Mammary epithelial cell (primary cell): ENCODE measurements at regions not wholly inside any gene's neighbourhood (a gene's known extent, or its start where the extent isn't known, plus 50 kb on each side); places are given as distances from the start of the nearest gene placed in this dataset.

Source experiments
- EZH2 ChIP-seq: IDR thresholded peaks from 2 replicates; pipeline ENCODE4 v1.6.1; 2012; ENCODE audit warnings: low read length, inconsistent platforms, borderline replicate concordance
- TF ChIP-seq, protein P1 (sequence below), 2 donors: IDR thresholded peaks in 1 of 2; conservative IDR thresholded peaks in 1 of 2; 2 replicates each; pipeline ENCODE4 v1.5.1; 2011 to 2012; ENCODE audit warnings: inconsistent platforms in 2 of 2, low read length in 2 of 2, mild to moderate bottlenecking in 2 of 2, control low read depth in 1 of 2, low read depth in 1 of 2; ENCODE audit not compliant: insufficient read depth in 1 of 2; ENCODE audit errors: extremely low read depth in 1 of 2

- TF ChIP-seq, protein P1, sequence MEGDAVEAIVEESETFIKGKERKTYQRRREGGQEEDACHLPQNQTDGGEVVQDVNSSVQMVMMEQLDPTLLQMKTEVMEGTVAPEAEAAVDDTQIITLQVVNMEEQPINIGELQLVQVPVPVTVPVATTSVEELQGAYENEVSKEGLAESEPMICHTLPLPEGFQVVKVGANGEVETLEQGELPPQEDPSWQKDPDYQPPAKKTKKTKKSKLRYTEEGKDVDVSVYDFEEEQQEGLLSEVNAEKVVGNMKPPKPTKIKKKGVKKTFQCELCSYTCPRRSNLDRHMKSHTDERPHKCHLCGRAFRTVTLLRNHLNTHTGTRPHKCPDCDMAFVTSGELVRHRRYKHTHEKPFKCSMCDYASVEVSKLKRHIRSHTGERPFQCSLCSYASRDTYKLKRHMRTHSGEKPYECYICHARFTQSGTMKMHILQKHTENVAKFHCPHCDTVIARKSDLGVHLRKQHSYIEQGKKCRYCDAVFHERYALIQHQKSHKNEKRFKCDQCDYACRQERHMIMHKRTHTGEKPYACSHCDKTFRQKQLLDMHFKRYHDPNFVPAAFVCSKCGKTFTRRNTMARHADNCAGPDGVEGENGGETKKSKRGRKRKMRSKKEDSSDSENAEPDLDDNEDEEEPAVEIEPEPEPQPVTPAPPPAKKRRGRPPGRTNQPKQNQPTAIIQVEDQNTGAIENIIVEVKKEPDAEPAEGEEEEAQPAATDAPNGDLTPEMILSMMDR (conservative IDR thresholded peaks at IDR 0.05 in 1 of 2, IDR thresholded peaks at IDR 0.05 in 1 of 2; ENCODE audit: extremely low read depth in 1 of 2, insufficient read depth in 1 of 2, low read depth in 1 of 2, low read length in 2 of 2) = no peak
- TF ChIP-seq EZH2 = no peak
Observed at GRCh38 chr14:61192989-61193388, 88.1 kb downstream of the TMEM30B start.
